IPS-20b (cell line): ENCODE measurements at regions not wholly inside any gene's neighbourhood (a gene's known extent, or its start where the extent isn't known, plus 50 kb on each side); places are given as distances from the start of the nearest gene placed in this dataset.

Experiments
- H3K27ac ChIP-seq: one replicate; pipeline ENCODE4 v1.5.1; 2013; ENCODE audit warnings: low read length
- H3K27me3 ChIP-seq: 2 replicates; pipeline ENCODE4 v1.6.1; 2013; ENCODE audit warnings: mild to moderate bottlenecking, low read length, inconsistent platforms; ENCODE audit not compliant: insufficient read depth
- H3K36me3 ChIP-seq: 2 replicates; pipeline ENCODE4 v1.6.1; 2013; ENCODE audit warnings: low read depth, mild to moderate bottlenecking, inconsistent platforms, low read length, moderate library complexity; ENCODE audit not compliant: insufficient read depth
- H3K4me1 ChIP-seq: 2 replicates; pipeline ENCODE4 v1.6.1; 2013; ENCODE audit warnings: mild to moderate bottlenecking, control low read depth, inconsistent platforms, low read length, moderate library complexity; ENCODE audit not compliant: insufficient read depth
- H3K4me3 ChIP-seq: 2 replicates; pipeline ENCODE4 v1.5.1; 2013; ENCODE audit warnings: mild to moderate bottlenecking, low read length, inconsistent platforms
- H3K9ac ChIP-seq: 2 replicates; pipeline ENCODE4 v1.6.1; 2013; ENCODE audit warnings: low read depth, mild to moderate bottlenecking, inconsistent platforms, low read length, moderate library complexity
- H3K9me3 ChIP-seq: 2 replicates; pipeline ENCODE4 v1.6.1; 2013; ENCODE audit warnings: mild to moderate bottlenecking, low read depth, low read length, inconsistent platforms; ENCODE audit not compliant: insufficient read depth

GRCh38 chrX:115895678-115896329, 274.7 kb upstream of the AGTR2 start:
- H3K4me1 ChIP-seq, result no peaks in the 10 kb centered on the region
- H3K27me3 ChIP-seq, result no peaks in the 10 kb centered on the region
- no peak overlapping the region for H3K9ac ChIP-seq
- no peak overlapping the region for H3K27ac ChIP-seq
- no peak overlapping the region for H3K4me3 ChIP-seq
- no peaks in the 10 kb centered on the region for H3K9me3 ChIP-seq
- H3K36me3 ChIP-seq, result no peaks in the 10 kb centered on the region

- H3K36me3 ChIP-seq, result no peaks in the 10 kb centered on the region
- H3K9me3 ChIP-seq, result no peaks in the 10 kb centered on the region
- no peak overlapping the region for H3K27ac ChIP-seq
- no peaks in the 10 kb centered on the region for H3K27me3 ChIP-seq
- H3K4me1 ChIP-seq, result no peaks in the 10 kb centered on the region
- no peak overlapping the region for H3K4me3 ChIP-seq
- no peak overlapping the region for H3K9ac ChIP-seq
These were observed 274.2 kb upstream of the AGTR2 start for GRCh38 chrX:115896362-115896761.

GRCh38 chrX:115897956-115898355, 272.6 kb upstream of the AGTR2 start:
- Histone ChIP-seq H3K4me3 (no peak overlapping the region), H3K4me1 (no peaks in the 10 kb centered on the region), H3K9me3 (no peaks in the 10 kb centered on the region), H3K36me3 (no peaks in the 10 kb centered on the region), H3K9ac (no peak overlapping the region), H3K27me3 (no peaks in the 10 kb centered on the region), H3K27ac (no peak overlapping the region)

- H3K9me3 ChIP-seq, result no peaks in the 10 kb centered on the region
- H3K4me3 ChIP-seq, result no peak overlapping the region
- H3K4me1 ChIP-seq, result no peaks in the 10 kb centered on the region
- H3K27me3 ChIP-seq, result no peaks in the 10 kb centered on the region
- H3K9ac ChIP-seq, result no peak overlapping the region
- no peak overlapping the region for H3K27ac ChIP-seq
- no peaks in the 10 kb centered on the region for H3K36me3 ChIP-seq
These were observed 272.1 kb upstream of the AGTR2 start for GRCh38 chrX:115898382-115899001.

GRCh38 chrX:115900425-115900824, 270.1 kb upstream of the AGTR2 start:
- no peaks in the 10 kb centered on the region for H3K27me3 ChIP-seq
- no peaks in the 10 kb centered on the region for H3K9me3 ChIP-seq
- H3K9ac ChIP-seq, result no peak overlapping the region
- H3K27ac ChIP-seq, result no peak overlapping the region
- no peaks in the 10 kb centered on the region for H3K36me3 ChIP-seq
- H3K4me1 ChIP-seq, result no peaks in the 10 kb centered on the region
- no peak overlapping the region for H3K4me3 ChIP-seq

GRCh38 chrX:115901241-115901640, 269.3 kb upstream of the AGTR2 start:
- Histone ChIP-seq H3K27ac (no peak overlapping the region), H3K4me1 (no peaks in the 10 kb centered on the region), H3K4me3 (no peak overlapping the region), H3K9me3 (no peaks in the 10 kb centered on the region), H3K36me3 (no peaks in the 10 kb centered on the region), H3K9ac (no peak overlapping the region), H3K27me3 (no peaks in the 10 kb centered on the region)

- no peaks in the 10 kb centered on the region for H3K36me3 ChIP-seq
- no peak overlapping the region for H3K4me3 ChIP-seq
- no peaks in the 10 kb centered on the region for H3K27me3 ChIP-seq
- H3K9ac ChIP-seq, result no peak overlapping the region
- H3K4me1 ChIP-seq, result no peaks in the 10 kb centered on the region
- H3K9me3 ChIP-seq, result no peaks in the 10 kb centered on the region
- no peak overlapping the region for H3K27ac ChIP-seq
These were observed 267.5 kb upstream of the AGTR2 start for GRCh38 chrX:115902995-115903394.

GRCh38 chrX:115906276-115906675, 264.3 kb upstream of the AGTR2 start:
- H3K4me1 ChIP-seq, result no peaks in the 10 kb centered on the region
- no peak overlapping the region for H3K27ac ChIP-seq
- H3K36me3 ChIP-seq, result no peaks in the 10 kb centered on the region
- H3K27me3 ChIP-seq, result no peaks in the 10 kb centered on the region
- no peak overlapping the region for H3K9ac ChIP-seq
- H3K9me3 ChIP-seq, result no peaks in the 10 kb centered on the region; the same call in 1 of the 2 replicates
- H3K4me3 ChIP-seq, result no peak overlapping the region

- Histone ChIP-seq H3K36me3 (no peaks in the 10 kb centered on the region), H3K27me3 (no peaks in the 10 kb centered on the region), H3K9ac (no peak overlapping the region), H3K27ac (no peak overlapping the region), H3K9me3 (no peaks in the 10 kb centered on the region; the same call in 1 of the 2 replicates), H3K4me1 (no peaks in the 10 kb centered on the region), H3K4me3 (no peak overlapping the region)
These were observed 263.7 kb upstream of the AGTR2 start for GRCh38 chrX:115906881-115907280.

GRCh38 chrX:115909017-115909416, 261.5 kb upstream of the AGTR2 start:
- Histone ChIP-seq H3K9ac (no peak overlapping the region), H3K4me1 (peaks cover 6% of the 10 kb centered on the region; the same call in 1 of the 2 replicates), H3K27me3 (no peaks in the 10 kb centered on the region), H3K36me3 (no peaks in the 10 kb centered on the region), H3K27ac (no peak overlapping the region), H3K9me3 (no peaks in the 10 kb centered on the region; the same call in 1 of the 2 replicates), H3K4me3 (no peak overlapping the region)

- H3K4me3 ChIP-seq, result no peak overlapping the region
- no peak overlapping the region for H3K9ac ChIP-seq
- H3K27ac ChIP-seq, result no peak overlapping the region
- no peaks in the 10 kb centered on the region; the same call in 1 of the 2 replicates for H3K9me3 ChIP-seq
- H3K27me3 ChIP-seq, result no peaks in the 10 kb centered on the region
- H3K4me1 ChIP-seq, result peaks cover 6% of the 10 kb centered on the region; the same call in 1 of the 2 replicates
- no peaks in the 10 kb centered on the region for H3K36me3 ChIP-seq
These were observed 258.6 kb upstream of the AGTR2 start for GRCh38 chrX:115911967-115912366.

GRCh38 chrX:115912372-115912897, 258.1 kb upstream of the AGTR2 start:
- Histone ChIP-seq H3K27me3 (no peaks in the 10 kb centered on the region), H3K36me3 (no peaks in the 10 kb centered on the region), H3K27ac (no peak overlapping the region), H3K4me3 (no peak overlapping the region), H3K4me1 (peaks cover 6% of the 10 kb centered on the region; the same call in 1 of the 2 replicates), H3K9me3 (no peaks in the 10 kb centered on the region; the same call in 1 of the 2 replicates), H3K9ac (no peak overlapping the region)
